OCI-LY1 (cell line): ENCODE measurements at regions not wholly inside any gene's neighbourhood (a gene's known extent, or its start where the extent isn't known, plus 50 kb on each side); places are given as distances from the start of the nearest gene placed in this dataset.

Experiments used
- H2AFZ ChIP-seq: fragments of 200-600 bp; sonication (generic), shearing (Covaris generic); 2 replicates; pipeline ENCODE4 v1.6.0; 2014; ENCODE audit warnings: antibody characterized with exemption, mild to moderate bottlenecking, low read length
- H3F3A ChIP-seq: fragments of 200-600 bp; sonication (generic), shearing (Covaris generic); 2 replicates; pipeline ENCODE4 v1.6.0; 2014; ENCODE audit warnings: mild to moderate bottlenecking, antibody characterized with exemption, low read length, moderate library complexity; ENCODE audit not compliant: insufficient read depth
- H3K27ac ChIP-seq: fragments of 200-600 bp; sonication (generic); 2 replicates; pipeline ENCODE4 v1.5.1; 2014; ENCODE audit warnings: low read length, mixed run types, mild to moderate bottlenecking, low read depth; ENCODE audit not compliant: poor library complexity, severe bottlenecking
- H3K27me3 ChIP-seq: fragments of 200-600 bp; sonication (generic); 2 replicates; pipeline ENCODE4 v1.6.0; 2014; ENCODE audit warnings: antibody characterized with exemption, mild to moderate bottlenecking, low read length, moderate library complexity; ENCODE audit not compliant: insufficient read depth
- H3K36me3 ChIP-seq: fragments of 200-600 bp; sonication (generic); 2 replicates; pipeline ENCODE4 v1.6.1; 2014; ENCODE audit warnings: mild to moderate bottlenecking, antibody characterized with exemption, low read length, moderate library complexity, mixed read lengths; ENCODE audit not compliant: insufficient read depth
- H3K4me1 ChIP-seq: fragments of 200-600 bp; sonication (generic); 2 replicates; pipeline ENCODE4 v1.5.1; 2014; ENCODE audit warnings: mild to moderate bottlenecking, low read length, moderate library complexity; ENCODE audit not compliant: insufficient read depth, severe bottlenecking
- H3K4me2 ChIP-seq: fragments of 200-600 bp; sonication (generic), shearing (Covaris generic); 2 replicates; pipeline ENCODE4 v1.6.1; 2014; ENCODE audit warnings: low read length
- H3K4me3 ChIP-seq: fragments of 200-600 bp; sonication (generic); 2 replicates; pipeline ENCODE4 v1.5.1; 2014; ENCODE audit warnings: low read length, low read depth, mild to moderate bottlenecking, mixed read lengths; ENCODE audit not compliant: poor library complexity, severe bottlenecking
- H3K79me2 ChIP-seq: fragments of 200-600 bp; shearing (Covaris generic); 2 replicates; pipeline ENCODE4 v1.6.1; 2016; ENCODE audit warnings: mixed run types, low read length, mixed read lengths; ENCODE audit not compliant: insufficient read depth
- H3K9ac ChIP-seq: fragments of 200-600 bp; sonication (generic), shearing (Covaris generic); 2 replicates; pipeline ENCODE4 v1.6.1; 2014; ENCODE audit warnings: mild to moderate bottlenecking, low read length, mixed read lengths
- H3K9me2 ChIP-seq: fragments of 200-600 bp; sonication (generic), shearing (Covaris generic); 2 replicates; pipeline ENCODE4 v1.6.1; 2014; ENCODE audit warnings: low read depth, mild to moderate bottlenecking, low read length, mixed read lengths
- H3K9me3 ChIP-seq: fragments of 200-600 bp; shearing (Covaris generic); 2 replicates; pipeline ENCODE4 v1.6.1; 2014; ENCODE audit warnings: low read length, mixed read lengths
- H4K20me1 ChIP-seq: fragments of 200-600 bp; sonication (generic), shearing (Covaris generic); 2 replicates; pipeline ENCODE4 v1.6.0; 2016; ENCODE audit warnings: mild to moderate bottlenecking, low read length; ENCODE audit not compliant: insufficient read depth
- EZH2 ChIP-seq: fragments of 200-600 bp; sonication (generic), shearing (Covaris generic); IDR thresholded peaks from 2 replicates; pipeline ENCODE4 v1.8.0; 2017; ENCODE audit warnings: borderline replicate concordance, mixed run types, mild to moderate bottlenecking, antibody characterized with exemption, low read length, moderate library complexity, mixed read lengths
- TF ChIP-seq, protein P1 (sequence below): fragments of 200-600 bp; sonication (generic), shearing (Covaris generic); IDR thresholded peaks from 2 replicates; pipeline ENCODE4 v1.5.1; 2017; ENCODE audit warnings: mild to moderate bottlenecking, antibody characterized with exemption, low read length, moderate library complexity, mixed read lengths

DNA sequence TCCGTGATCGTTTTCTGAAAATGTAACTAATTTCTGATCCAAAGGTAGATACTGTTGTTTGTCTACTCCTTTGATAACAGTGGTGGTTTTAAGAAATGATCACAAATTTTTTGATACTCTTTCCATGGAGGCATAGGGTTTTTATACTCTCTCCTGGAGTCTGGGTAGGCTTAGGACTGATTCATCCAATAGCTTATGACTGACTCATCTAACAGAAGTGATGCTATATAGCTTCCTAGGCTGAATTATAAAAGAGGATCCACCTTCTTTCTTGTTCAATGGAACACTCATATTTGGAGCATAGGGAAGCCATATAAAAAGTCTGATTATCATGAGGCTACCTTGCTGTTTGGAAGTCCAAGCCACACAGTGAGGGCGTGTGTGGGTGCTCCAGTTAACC, 84.3 kb downstream of the CHST2 start:
- Histone ChIP-seq H3K27ac (no peak overlapping the region), H3K79me2 (no peaks in the 10 kb centered on the region), H3K9me3 (no peaks in the 10 kb centered on the region), H3F3A (no peaks in the 10 kb centered on the region), H3K4me3 (no peak overlapping the region), H3K36me3 (no peaks in the 10 kb centered on the region), H2AFZ (no peak overlapping the region), H3K9ac (no peak overlapping the region), H4K20me1 (no peaks in the 10 kb centered on the region), H3K9me2 (no peaks in the 10 kb centered on the region), H3K4me2 (no peak overlapping the region), H3K27me3 (no peaks in the 10 kb centered on the region), H3K4me1 (peaks cover 11% of the 10 kb centered on the region)
- TF ChIP-seq, protein P1, sequence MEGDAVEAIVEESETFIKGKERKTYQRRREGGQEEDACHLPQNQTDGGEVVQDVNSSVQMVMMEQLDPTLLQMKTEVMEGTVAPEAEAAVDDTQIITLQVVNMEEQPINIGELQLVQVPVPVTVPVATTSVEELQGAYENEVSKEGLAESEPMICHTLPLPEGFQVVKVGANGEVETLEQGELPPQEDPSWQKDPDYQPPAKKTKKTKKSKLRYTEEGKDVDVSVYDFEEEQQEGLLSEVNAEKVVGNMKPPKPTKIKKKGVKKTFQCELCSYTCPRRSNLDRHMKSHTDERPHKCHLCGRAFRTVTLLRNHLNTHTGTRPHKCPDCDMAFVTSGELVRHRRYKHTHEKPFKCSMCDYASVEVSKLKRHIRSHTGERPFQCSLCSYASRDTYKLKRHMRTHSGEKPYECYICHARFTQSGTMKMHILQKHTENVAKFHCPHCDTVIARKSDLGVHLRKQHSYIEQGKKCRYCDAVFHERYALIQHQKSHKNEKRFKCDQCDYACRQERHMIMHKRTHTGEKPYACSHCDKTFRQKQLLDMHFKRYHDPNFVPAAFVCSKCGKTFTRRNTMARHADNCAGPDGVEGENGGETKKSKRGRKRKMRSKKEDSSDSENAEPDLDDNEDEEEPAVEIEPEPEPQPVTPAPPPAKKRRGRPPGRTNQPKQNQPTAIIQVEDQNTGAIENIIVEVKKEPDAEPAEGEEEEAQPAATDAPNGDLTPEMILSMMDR = no peak
- no peak for TF ChIP-seq EZH2

DNA sequence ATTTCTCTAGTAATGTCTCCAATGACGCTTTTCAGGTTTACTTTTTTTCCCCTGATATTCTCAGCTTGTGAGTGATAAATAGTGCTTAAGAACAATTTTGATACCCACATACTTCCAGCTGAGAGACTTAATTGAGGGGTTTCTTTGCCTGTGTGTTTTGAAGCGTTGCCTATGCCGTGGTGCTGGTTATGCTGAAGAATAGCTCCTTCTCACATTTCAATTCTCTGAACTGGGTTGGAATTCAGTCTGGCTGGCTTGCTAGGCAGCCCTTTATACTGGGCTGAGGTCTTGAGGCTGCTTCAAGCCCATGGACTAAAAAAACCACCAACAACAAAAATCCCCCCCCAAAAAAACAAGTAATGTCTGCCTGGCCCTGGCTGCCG, 87.4 kb downstream of the CHST2 start:
- no peak overlapping the region for H2AFZ ChIP-seq
- H3K4me2 ChIP-seq = no peak overlapping the region
- no peaks in the 10 kb centered on the region for H3K36me3 ChIP-seq
- H3K4me3 ChIP-seq = no peak overlapping the region
- no peaks in the 10 kb centered on the region for H3K9me3 ChIP-seq
- peaks cover 11% of the 10 kb centered on the region for H3K4me1 ChIP-seq
- no peaks in the 10 kb centered on the region for H3F3A ChIP-seq
- TF ChIP-seq, protein P1 = no peak
- TF ChIP-seq EZH2 = no peak
- H4K20me1 ChIP-seq = no peaks in the 10 kb centered on the region
- peak overlapping the region; percentile 9 for H3K27ac ChIP-seq
- no peak overlapping the region for H3K9ac ChIP-seq
- no peaks in the 10 kb centered on the region for H3K27me3 ChIP-seq
- no peaks in the 10 kb centered on the region for H3K9me2 ChIP-seq
- no peaks in the 10 kb centered on the region for H3K79me2 ChIP-seq

DNA sequence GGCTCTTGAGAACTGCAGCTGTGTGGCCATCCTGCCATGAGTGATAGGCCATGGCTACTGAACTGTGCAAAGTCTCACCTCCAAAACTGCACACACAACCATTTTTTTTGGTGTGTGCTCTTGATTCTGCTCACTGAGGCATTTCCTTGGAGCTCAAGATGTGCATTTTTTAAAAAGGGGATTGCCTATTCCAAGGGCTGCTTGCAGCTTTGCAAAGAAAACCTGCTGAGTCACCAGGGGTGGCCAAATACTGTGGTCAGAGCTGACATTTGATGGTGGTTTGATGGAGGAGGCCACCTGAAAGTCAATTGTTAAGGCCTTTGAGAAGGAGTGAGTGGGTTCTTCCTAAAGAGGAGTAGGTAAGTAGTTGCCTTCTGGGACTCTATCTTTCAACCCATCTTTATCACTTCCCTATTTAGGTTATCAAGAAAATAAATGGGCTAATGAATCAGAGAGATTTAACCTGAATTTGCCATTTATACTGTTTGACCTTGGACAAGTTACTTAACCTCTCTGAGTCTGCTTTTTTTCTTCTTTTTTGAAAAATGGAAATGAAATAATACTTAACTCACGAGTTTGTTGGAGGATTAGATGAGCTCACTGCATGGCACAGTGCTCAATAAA, 87.9 kb downstream of the CHST2 start:
- Histone ChIP-seq H4K20me1 (no peaks in the 10 kb centered on the region), H3K4me3 (no peak overlapping the region), H3K4me2 (no peak overlapping the region), H3K4me1 (peaks cover 11% of the 10 kb centered on the region), H3K36me3 (no peaks in the 10 kb centered on the region), H3K9me2 (no peaks in the 10 kb centered on the region), H3K9ac (no peak overlapping the region), H2AFZ (no peak overlapping the region), H3K27me3 (no peaks in the 10 kb centered on the region), H3K79me2 (no peaks in the 10 kb centered on the region), H3K9me3 (no peaks in the 10 kb centered on the region), H3K27ac (peak overlapping the region; percentile 9), H3F3A (no peaks in the 10 kb centered on the region)
- TF ChIP-seq EZH2 = no peak
- TF ChIP-seq, protein P1 = no peak
